ENCODE measurements at regions not wholly inside any gene's neighbourhood (a gene's known extent, or its start where the extent isn't known, plus 50 kb on each side); places are given as distances from the start of the nearest gene placed in this dataset.

DNA sequence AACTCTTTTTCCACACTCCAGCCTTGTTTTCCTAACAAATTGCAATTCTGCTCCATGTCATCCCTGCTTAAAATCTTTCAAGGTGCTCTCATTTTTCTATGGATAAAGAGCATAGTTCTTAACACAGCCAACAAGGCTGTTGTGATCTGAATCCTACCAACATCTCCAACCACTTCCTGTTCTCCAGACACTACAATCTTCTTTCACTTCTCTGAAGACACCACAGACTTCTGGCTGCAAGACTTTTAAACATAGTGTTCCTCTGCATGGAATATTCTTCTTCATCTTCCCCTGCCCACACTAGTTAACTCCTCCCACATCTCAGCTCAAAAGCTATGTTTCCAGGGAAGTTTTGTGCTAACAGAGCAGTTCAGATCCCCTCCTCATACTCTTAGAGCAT lies 404.8 kb downstream of the MAN2A1 start:
- no peak for TF ChIP-seq CTCF (conservative IDR thresholded peaks at IDR 0.05; ENCODE audit: low read depth, low read length)
- TF ChIP-seq POLR2A (IDR thresholded peaks at IDR 0.05; ENCODE audit: low read depth, low read length) = no peak
- TF ChIP-seq CEBPB (IDR thresholded peaks at IDR 0.05; ENCODE audit: low read depth, low read length) = no peak
- TF ChIP-seq BHLHE40 (IDR thresholded peaks at IDR 0.05; ENCODE audit: low read depth, low read length) = no peak
- no peak for TF ChIP-seq RFX5 (IDR thresholded peaks at IDR 0.05; ENCODE audit: low read depth, low read length)
- no peak for TF ChIP-seq NFE2L2 (IDR thresholded peaks at IDR 0.05; ENCODE audit: low read depth, low read length)
- TF ChIP-seq USF2 (IDR thresholded peaks at IDR 0.05; ENCODE audit: low read depth, low read length) = no peak
- TF ChIP-seq MAZ (IDR thresholded peaks at IDR 0.05; ENCODE audit: borderline replicate concordance, low read depth, low read length) = no peak
- no peak for TF ChIP-seq SMC3 (IDR thresholded peaks at IDR 0.05; ENCODE audit: low read depth, low read length)
- TF ChIP-seq MAFK (IDR thresholded peaks at IDR 0.05; ENCODE audit: low read depth, low read length) = no peak
- no peak for TF ChIP-seq RAD21 (IDR thresholded peaks at IDR 0.05; ENCODE audit: low read length)

Measured in IMR-90 (cell line).